CD4-positive, alpha-beta T cell (primary cell): ENCODE measurements at regions not wholly inside any gene's neighbourhood (a gene's known extent, or its start where the extent isn't known, plus 50 kb on each side); places are given as distances from the start of the nearest gene placed in this dataset.

Experiments
- ATAC-seq: fragments of 200-7000 bp; cut with Tn5 transposase; one replicate; pipeline ENCODE4 v1.10.0; 2022; ENCODE audit warnings: mild to moderate bottlenecking; ENCODE audit not compliant: poor library complexity
- CTCF ChIA-PET: fragments of 350-600 bp; sonication (Branson Sonifier 250); formaldehyde crosslinking; loops from one replicate; lab custom pipeline; 2021; ENCODE audit warnings: antibody characterized with exemption, inconsistent platforms; lab: Charles Lee
- POLR2A ChIA-PET: fragments of 350-600 bp; sonication (Branson Sonifier 250); formaldehyde crosslinking; loops from one replicate; lab custom pipeline; 2021; ENCODE audit warnings: antibody characterized with exemption, inconsistent platforms; lab: Charles Lee
- DNase-seq, 14 experiments: peaks; one replicate each; pipeline ENCODE4 v3.0.0-alpha.2; 2013 to 2020; ENCODE audit warnings: mixed read lengths in 2 of 14
- H3K27ac ChIP-seq, 2 donors: one replicate each; pipeline versions ENCODE4 v1.5.1 to v1.7.0; 2013; ENCODE audit warnings: low read length in 2 of 2, low read depth in 1 of 2, mild to moderate bottlenecking in 1 of 2
- H3K27me3 ChIP-seq, 2 experiments: 1 replicate in 1 of 2; 2 replicates in 1 of 2; pipeline versions ENCODE4 v1.6.1 to v1.7.0; 2013; ENCODE audit warnings: low read length in 2 of 2, control low read depth in 1 of 2, mild to moderate bottlenecking in 1 of 2, moderate library complexity in 1 of 2; ENCODE audit not compliant: insufficient read depth in 2 of 2, control insufficient read depth in 1 of 2
- H3K36me3 ChIP-seq: one replicate; pipeline ENCODE4 v1.6.1; 2013; ENCODE audit warnings: low read length, control low read depth; ENCODE audit not compliant: insufficient read depth
- H3K4me1 ChIP-seq: one replicate; pipeline ENCODE4 v1.6.1; 2013; ENCODE audit warnings: low read length, control low read depth; ENCODE audit not compliant: insufficient read depth
- H3K4me3 ChIP-seq: one replicate; pipeline ENCODE4 v1.5.1; 2013; ENCODE audit warnings: mild to moderate bottlenecking, low read length, moderate library complexity
- H3K9me3 ChIP-seq, 2 experiments: 1 replicate in 1 of 2; 2 replicates in 1 of 2; pipeline versions ENCODE4 v1.6.1 to v1.7.0; 2013; ENCODE audit warnings: low read length in 2 of 2, mild to moderate bottlenecking in 2 of 2, control low read depth in 1 of 2, moderate library complexity in 1 of 2; ENCODE audit not compliant: control insufficient read depth in 1 of 2, insufficient read depth in 1 of 2
- H3K27ac Mint-ChIP-seq: one replicate; pipeline ENCODE4 v1.8.0; 2020; ENCODE audit warnings: mixed read lengths
- H3K27me3 Mint-ChIP-seq: one replicate; pipeline ENCODE4 v1.8.0; 2021; ENCODE audit warnings: mixed read lengths
- H3K36me3 Mint-ChIP-seq: one replicate; pipeline ENCODE4 v1.8.0; 2021; ENCODE audit warnings: low read depth, mixed read lengths
- H3K4me1 Mint-ChIP-seq: one replicate; pipeline ENCODE4 v1.8.0; 2021; ENCODE audit warnings: low read depth, mixed read lengths
- H3K4me3 Mint-ChIP-seq: one replicate; pipeline ENCODE4 v1.8.0; 2020; ENCODE audit warnings: mild to moderate bottlenecking, mixed read lengths
- H3K9me3 Mint-ChIP-seq: one replicate; pipeline ENCODE4 v1.8.0; 2020; ENCODE audit warnings: mixed read lengths
- intact Hi-C, 2 experiments: fragments of 100-400 bp; cut with DNase I in 1 of 2; cut with micrococcal nuclease in 1 of 2; formaldehyde crosslinking; loops; one replicate each; pipeline versions ENCODE4 v1.15.1 to v1.9.0; 2023 to 2025; cut with DNase I, micrococcal nuclease
- TF ChIP-seq, protein P1 (sequence below): fragments of 200-600 bp; IDR thresholded peaks from one replicate; pipeline ENCODE4 v1.8.0; 2022; ENCODE audit warnings: antibody characterized with exemption, mild to moderate bottlenecking

DNA sequence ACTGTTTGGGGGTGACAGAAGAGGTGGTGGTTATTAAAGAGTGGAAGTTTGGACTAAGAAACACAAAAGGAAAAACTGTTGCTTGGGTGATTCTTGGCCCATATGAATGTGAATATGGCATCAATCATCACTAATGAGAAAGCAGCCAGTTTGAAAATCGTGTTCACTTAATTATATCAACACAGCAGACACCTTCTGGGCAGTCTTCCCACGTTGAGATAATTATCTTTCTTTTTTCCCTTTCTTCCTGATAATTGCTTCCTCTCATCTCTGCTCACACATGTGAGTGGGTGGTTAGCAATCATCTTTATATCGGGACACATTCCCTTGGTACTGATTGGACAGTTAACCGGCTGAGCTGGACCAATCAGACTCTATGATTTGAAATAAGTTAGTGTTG, 539.7 kb downstream of the AACS start:
- CTCF ChIA-PET = no interaction called here
- Histone ChIP-seq H3K4me3 (no peak overlapping the region), H3K4me1 (no peaks in the 10 kb centered on the region), H3K9me3 (peaks cover 0 to 9% of the 10 kb centered on the region in 2 experiments), H3K36me3 (no peaks in the 10 kb centered on the region), H3K27ac (no peak overlapping the region), H3K27me3 (no peaks in the 10 kb centered on the region)
- TF ChIP-seq, protein P1, sequence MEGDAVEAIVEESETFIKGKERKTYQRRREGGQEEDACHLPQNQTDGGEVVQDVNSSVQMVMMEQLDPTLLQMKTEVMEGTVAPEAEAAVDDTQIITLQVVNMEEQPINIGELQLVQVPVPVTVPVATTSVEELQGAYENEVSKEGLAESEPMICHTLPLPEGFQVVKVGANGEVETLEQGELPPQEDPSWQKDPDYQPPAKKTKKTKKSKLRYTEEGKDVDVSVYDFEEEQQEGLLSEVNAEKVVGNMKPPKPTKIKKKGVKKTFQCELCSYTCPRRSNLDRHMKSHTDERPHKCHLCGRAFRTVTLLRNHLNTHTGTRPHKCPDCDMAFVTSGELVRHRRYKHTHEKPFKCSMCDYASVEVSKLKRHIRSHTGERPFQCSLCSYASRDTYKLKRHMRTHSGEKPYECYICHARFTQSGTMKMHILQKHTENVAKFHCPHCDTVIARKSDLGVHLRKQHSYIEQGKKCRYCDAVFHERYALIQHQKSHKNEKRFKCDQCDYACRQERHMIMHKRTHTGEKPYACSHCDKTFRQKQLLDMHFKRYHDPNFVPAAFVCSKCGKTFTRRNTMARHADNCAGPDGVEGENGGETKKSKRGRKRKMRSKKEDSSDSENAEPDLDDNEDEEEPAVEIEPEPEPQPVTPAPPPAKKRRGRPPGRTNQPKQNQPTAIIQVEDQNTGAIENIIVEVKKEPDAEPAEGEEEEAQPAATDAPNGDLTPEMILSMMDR = no peak
- Mint-ChIP-seq H3K36me3 (no peaks in the 10 kb centered on the region), H3K27me3 (no peaks in the 10 kb centered on the region), H3K4me1 (no peaks in the 10 kb centered on the region), H3K27ac (no peak overlapping the region), H3K9me3 (peaks cover 9% of the 10 kb centered on the region), H3K4me3 (no peak overlapping the region)
- ATAC-seq (no peak), DNase-seq (no peak)
- intact Hi-C loops = no loop called here
- POLR2A ChIA-PET = no interaction called here

DNA sequence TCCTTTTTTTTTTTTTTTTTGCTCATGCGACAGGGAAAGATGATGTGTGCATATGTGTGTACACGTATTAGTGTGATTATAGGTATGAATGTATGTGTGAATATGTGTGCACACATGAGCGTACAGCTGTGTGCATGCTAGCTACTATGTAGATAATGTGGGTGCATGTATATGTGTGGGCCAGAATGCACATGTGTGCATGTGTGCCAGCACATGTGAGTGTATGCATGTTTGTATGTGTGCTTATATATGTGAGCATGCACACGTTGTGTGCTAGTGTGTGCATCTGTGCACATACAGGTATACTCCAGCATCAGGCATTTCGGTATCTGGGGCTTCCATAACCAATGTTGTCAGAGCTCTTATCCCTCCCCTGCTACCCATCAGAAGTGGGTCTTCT, 541.1 kb downstream of the AACS start:
- Histone ChIP-seq H3K9me3 (peaks cover 0 to 9% of the 10 kb centered on the region in 2 experiments), H3K27ac (no peak overlapping the region), H3K4me3 (no peak overlapping the region), H3K27me3 (no peaks in the 10 kb centered on the region), H3K4me1 (no peaks in the 10 kb centered on the region), H3K36me3 (no peaks in the 10 kb centered on the region)
- no peak overlapping the region for H3K27ac Mint-ChIP-seq
- intact Hi-C loops = no loop called here
- ChIA-PET POLR2A (no interaction called here), CTCF (no interaction called here)
- no peak overlapping the region for H3K4me3 Mint-ChIP-seq
- H3K36me3 Mint-ChIP-seq = no peaks in the 10 kb centered on the region
- no peaks in the 10 kb centered on the region for H3K4me1 Mint-ChIP-seq
- TF ChIP-seq, protein P1 = no peak
- DNase-seq (no peak), ATAC-seq (no peak)
- H3K27me3 Mint-ChIP-seq = no peaks in the 10 kb centered on the region
- peaks cover 5% of the 10 kb centered on the region for H3K9me3 Mint-ChIP-seq

DNA sequence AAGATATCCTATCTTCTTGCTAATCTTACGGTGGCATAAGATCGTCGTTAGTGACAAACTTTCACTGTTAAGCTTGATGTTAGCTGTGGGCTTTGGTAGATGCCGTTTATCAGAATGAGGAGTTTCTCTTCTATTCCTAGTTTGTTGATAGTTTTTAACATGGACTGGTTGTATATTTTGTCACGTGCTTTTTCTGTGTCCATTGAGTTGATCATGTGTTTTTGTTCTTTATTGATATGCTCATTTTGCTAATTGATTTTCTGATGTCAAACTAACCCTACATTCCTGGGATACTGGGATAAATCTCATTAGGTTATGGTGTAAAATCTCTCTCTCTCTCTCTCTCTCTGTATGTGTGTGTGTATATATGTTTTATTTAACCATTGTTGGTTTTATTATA, 545.1 kb downstream of the AACS start:
- Histone ChIP-seq H3K4me1 (no peaks in the 10 kb centered on the region), H3K36me3 (no peaks in the 10 kb centered on the region), H3K9me3 (peaks cover 0 to 9% of the 10 kb centered on the region in 2 experiments), H3K4me3 (no peak overlapping the region), H3K27me3 (no peaks in the 10 kb centered on the region), H3K27ac (no peak overlapping the region)
- Mint-ChIP-seq H3K4me3 (no peak overlapping the region), H3K4me1 (no peaks in the 10 kb centered on the region), H3K36me3 (no peaks in the 10 kb centered on the region), H3K27ac (no peak overlapping the region), H3K9me3 (no peaks in the 10 kb centered on the region), H3K27me3 (no peaks in the 10 kb centered on the region)
- ChIA-PET CTCF (no interaction called here), POLR2A (no interaction called here)
- TF ChIP-seq, protein P1 = no peak
- no peak for DNase-seq
- intact Hi-C loops = no loop called here
- no peak for ATAC-seq
